Renal cortical epithelial cell (primary cell): ENCODE measurements at regions not wholly inside any gene's neighbourhood (a gene's known extent, or its start where the extent isn't known, plus 50 kb on each side); places are given as distances from the start of the nearest gene placed in this dataset.

Experiments used
- DNase-seq: peaks from one replicate; pipeline ENCODE4 v3.0.0-alpha.2; 2011; ENCODE audit warnings: low read depth

- no peak for DNase-seq
Observed at GRCh38 chr7:80403686-80404241, 108.1 kb downstream of the GNAT3 start.

GRCh38 chr7:80401708-80402107 lies 110.2 kb downstream of the GNAT3 start:
- DNase-seq = no peak

GRCh38 chr7:80393786-80394185 lies 118.1 kb downstream of the GNAT3 start:
- no peak for DNase-seq

- peak; percentile 62 for DNase-seq
Observed at GRCh38 chr7:80392229-80393169, 119.4 kb downstream of the GNAT3 start.

- DNase-seq = peak; percentile 73
Observed at GRCh38 chr7:80387634-80388193, 124.2 kb downstream of the GNAT3 start.

- peak; percentile 68 for DNase-seq
Observed at GRCh38 chr7:80386686-80387085, 125.2 kb downstream of the GNAT3 start.

GRCh38 chr7:80385508-80385907 lies 126.4 kb downstream of the GNAT3 start:
- DNase-seq = peak; percentile 95

GRCh38 chr7:80380957-80381356 lies 130.9 kb downstream of the GNAT3 start:
- DNase-seq = no peak

GRCh38 chr7:80379034-80379982 lies 132.6 kb downstream of the GNAT3 start:
- peak; percentile 69 for DNase-seq

- DNase-seq = no peak
Observed at GRCh38 chr7:80374321-80374720, 137.5 kb downstream of the GNAT3 start.

GRCh38 chr7:80373429-80374032 lies 138.3 kb downstream of the GNAT3 start:
- no peak for DNase-seq

GRCh38 chr7:80372415-80372814 lies 139.4 kb downstream of the GNAT3 start:
- peak; percentile 22 for DNase-seq

GRCh38 chr7:80370587-80370986 lies 141.3 kb downstream of the GNAT3 start:
- no peak for DNase-seq

GRCh38 chr7:80369321-80369720 lies 142.5 kb downstream of the GNAT3 start:
- DNase-seq = no peak

- DNase-seq = no peak
Observed at GRCh38 chr7:80362677-80363076, 149.2 kb downstream of the GNAT3 start.

- DNase-seq = no peak
Observed at GRCh38 chr7:80362010-80362618, 149.8 kb downstream of the GNAT3 start.

GRCh38 chr7:80359476-80359875 lies 152.4 kb downstream of the GNAT3 start:
- peak; percentile 37 for DNase-seq

GRCh38 chr7:80359029-80359428 lies 152.8 kb downstream of the GNAT3 start:
- peak; percentile 43 for DNase-seq

GRCh38 chr7:80357530-80357929 lies 154.3 kb downstream of the GNAT3 start:
- DNase-seq = peak; percentile 34

- no peak for DNase-seq
Observed at GRCh38 chr7:80350430-80350829, 161.4 kb downstream of the GNAT3 start.

- DNase-seq = no peak
Observed at GRCh38 chr7:80348223-80348622, 163.6 kb downstream of the GNAT3 start.
